Adrenal gland (tissue), 9 donors: ENCODE measurements at regions not wholly inside any gene's neighbourhood (a gene's known extent, or its start where the extent isn't known, plus 50 kb on each side); places are given as distances from the start of the nearest gene placed in this dataset.
A peak's percentile ranks its signal among the peaks of the same experiment; 100 is the strongest.
"Not testable (repeated sequence)": the region's sequence is repeated elsewhere in the genome, so short reads cannot be mapped to it uniquely, and the experiment has no call there.

Experiments used
- DNase-seq, 7 donors: peaks; one replicate each; pipeline ENCODE4 v3.0.0-alpha.2; 2019 to 2020
- H3K27ac ChIP-seq, 5 donors: fragments of 200-600 bp; sonication (generic) in 4 of 5; 1 replicate in 3 of 5; 2 replicates in 2 of 5; pipeline versions ENCODE4 v1.5.1 to v1.8.0; 2016 to 2020; ENCODE audit warnings: mild to moderate bottlenecking in 1 of 5
- H3K27me3 ChIP-seq: fragments of 200-600 bp; 2 replicates; pipeline ENCODE4 v1.8.0; 2021
- H3K36me3 ChIP-seq, 2 donors: fragments of 200-600 bp; replicated peaks in 1 of 2; 1 replicate in 1 of 2; 2 replicates in 1 of 2; pipeline versions ENCODE4 v1.5.1 to v1.8.0; 2018 to 2022
- H3K4me1 ChIP-seq, 2 donors: fragments of 200-600 bp; replicated peaks in 1 of 2; 1 replicate in 1 of 2; 2 replicates in 1 of 2; pipeline versions ENCODE4 v1.5.1 to v1.8.0; 2018 to 2021
- H3K4me3 ChIP-seq, 4 donors: fragments of 200-600 bp; sonication (generic) in 3 of 4; one replicate each; pipeline ENCODE4 v1.5.1; 2016 to 2018
- H3K9me3 ChIP-seq, 3 donors: fragments of 200-600 bp; sonication (generic) in 1 of 3; replicated peaks in 1 of 3; 1 replicate in 2 of 3; 2 replicates in 1 of 3; pipeline versions ENCODE4 v1.5.1 to v1.8.0; 2016 to 2021
- POLR2A ChIP-seq, 2 donors: fragments of 450-650 bp; IDR thresholded peaks; one replicate each; pipeline ENCODE4 v1.6.1; 2017; ENCODE audit warnings: antibody characterized with exemption in 2 of 2, mild to moderate bottlenecking in 2 of 2, moderate library complexity in 1 of 2
- WGBS, 4 donors: extraction: QIAGEN DNeasy Blood & Tissue Kit in 2 of 4; methylation state at CpG; one replicate each; pipeline versions ENCODE4 v1.1.5 to v1.1.7; 2013 to 2017; 5-methylcytosine and 5-hydroxymethylcytosine counted together
- intact Hi-C, 2 donors: fragments of 100-400 bp; cut with DNase I; formaldehyde crosslinking; loops; one replicate each; pipeline versions ENCODE4 v1.14.1 to v1.15.0; 2022 to 2023
- TF ChIP-seq, protein P1 (sequence below), 6 experiments: fragments of 450-650 bp in 4 of 6; fragments of 200-600 bp in 2 of 6; sonication (generic) in 1 of 6; IDR thresholded peaks; 1 replicate in 5 of 6; 2 replicates in 1 of 6; pipeline versions ENCODE4 v1.5.1 to v1.8.0; 2016 to 2021; ENCODE audit warnings: antibody characterized with exemption in 6 of 6, mild to moderate bottlenecking in 2 of 6, moderate library complexity in 1 of 6
- donor health status: healthy with polysubstance abuse.
- donor health status: Bipolar disorder and iron deficiency.
- donor health status: DM: yes; HTN: yes; CAD: no.
- donor health status: DM: no; HTN: no; CAD: no.
- donor health status: DM: no; HTN: no; CAD: no.

DNA sequence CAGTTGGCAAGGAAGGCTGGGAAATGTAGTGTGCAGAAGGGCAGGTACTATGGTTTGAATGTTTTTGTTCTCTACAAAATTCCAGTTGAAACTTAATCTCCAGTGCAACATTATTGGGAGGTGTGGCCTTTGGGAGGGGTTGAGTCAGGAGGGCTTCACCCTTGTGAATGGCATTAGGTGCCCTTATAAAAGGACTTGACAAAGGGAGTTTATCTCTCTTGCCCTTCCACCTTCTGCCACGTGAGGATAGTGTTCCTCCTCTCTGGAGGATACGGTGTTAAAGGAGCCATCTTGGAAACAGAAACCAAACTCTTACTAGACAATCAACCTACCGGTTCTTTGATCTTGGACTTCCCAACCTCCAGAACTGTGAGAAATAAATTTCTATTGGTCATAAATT lies 82.2 kb upstream of the LRFN2 start:
- no peak for DNase-seq
- WGBS, 4 donors = 57 to 77% (median 72%) methylated on average over 3 of the region's 3 CpGs
- Histone ChIP-seq H3K4me1 (no peaks in the 10 kb centered on the region), H3K27me3 (no peaks in the 10 kb centered on the region), H3K36me3 (no peaks in the 10 kb centered on the region), H3K9me3 (no peaks in the 10 kb centered on the region), H3K4me3 (no peak overlapping the region), H3K27ac (no peak overlapping the region)
- TF ChIP-seq, protein P1, sequence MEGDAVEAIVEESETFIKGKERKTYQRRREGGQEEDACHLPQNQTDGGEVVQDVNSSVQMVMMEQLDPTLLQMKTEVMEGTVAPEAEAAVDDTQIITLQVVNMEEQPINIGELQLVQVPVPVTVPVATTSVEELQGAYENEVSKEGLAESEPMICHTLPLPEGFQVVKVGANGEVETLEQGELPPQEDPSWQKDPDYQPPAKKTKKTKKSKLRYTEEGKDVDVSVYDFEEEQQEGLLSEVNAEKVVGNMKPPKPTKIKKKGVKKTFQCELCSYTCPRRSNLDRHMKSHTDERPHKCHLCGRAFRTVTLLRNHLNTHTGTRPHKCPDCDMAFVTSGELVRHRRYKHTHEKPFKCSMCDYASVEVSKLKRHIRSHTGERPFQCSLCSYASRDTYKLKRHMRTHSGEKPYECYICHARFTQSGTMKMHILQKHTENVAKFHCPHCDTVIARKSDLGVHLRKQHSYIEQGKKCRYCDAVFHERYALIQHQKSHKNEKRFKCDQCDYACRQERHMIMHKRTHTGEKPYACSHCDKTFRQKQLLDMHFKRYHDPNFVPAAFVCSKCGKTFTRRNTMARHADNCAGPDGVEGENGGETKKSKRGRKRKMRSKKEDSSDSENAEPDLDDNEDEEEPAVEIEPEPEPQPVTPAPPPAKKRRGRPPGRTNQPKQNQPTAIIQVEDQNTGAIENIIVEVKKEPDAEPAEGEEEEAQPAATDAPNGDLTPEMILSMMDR (IDR thresholded peaks at IDR 0.05) = no peak
- no peak for TF ChIP-seq POLR2A (IDR thresholded peaks at IDR 0.05)
- intact Hi-C loops = no loop called here

DNA sequence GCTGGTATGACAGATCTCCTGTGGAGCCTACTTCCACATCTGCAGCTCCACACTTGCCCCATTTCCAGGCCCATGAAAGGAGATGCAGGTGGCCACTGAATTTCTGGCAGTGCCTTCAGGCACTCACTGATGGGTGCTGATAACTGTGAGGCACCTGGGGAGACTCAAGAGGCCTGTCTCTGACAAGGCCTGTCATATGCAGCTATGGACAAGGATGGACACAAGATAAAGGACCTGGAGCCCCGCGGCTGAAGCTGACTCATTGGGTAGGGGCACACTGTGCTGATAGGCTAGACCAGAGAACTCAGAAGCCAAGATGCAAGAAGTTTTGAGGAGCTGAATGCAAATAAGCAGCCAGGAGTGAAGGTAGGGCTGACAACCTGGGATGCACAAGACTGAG lies 81.0 kb upstream of the LRFN2 start:
- Histone ChIP-seq H3K27me3 (no peaks in the 10 kb centered on the region), H3K9me3 (no peaks in the 10 kb centered on the region), H3K27ac (no peak overlapping the region), H3K4me1 (no peaks in the 10 kb centered on the region), H3K4me3 (no peak overlapping the region), H3K36me3 (no peaks in the 10 kb centered on the region)
- intact Hi-C loops = no loop called here
- TF ChIP-seq POLR2A (IDR thresholded peaks at IDR 0.05) = no peak
- TF ChIP-seq, protein P1 (IDR thresholded peaks at IDR 0.05) = no peak
- DNase-seq = peak in 1 of 7 donors; percentile 54
- 82 to 97% (median 89%) methylated on average over 2 of the region's 2 CpGs for WGBS, 4 donors

DNA sequence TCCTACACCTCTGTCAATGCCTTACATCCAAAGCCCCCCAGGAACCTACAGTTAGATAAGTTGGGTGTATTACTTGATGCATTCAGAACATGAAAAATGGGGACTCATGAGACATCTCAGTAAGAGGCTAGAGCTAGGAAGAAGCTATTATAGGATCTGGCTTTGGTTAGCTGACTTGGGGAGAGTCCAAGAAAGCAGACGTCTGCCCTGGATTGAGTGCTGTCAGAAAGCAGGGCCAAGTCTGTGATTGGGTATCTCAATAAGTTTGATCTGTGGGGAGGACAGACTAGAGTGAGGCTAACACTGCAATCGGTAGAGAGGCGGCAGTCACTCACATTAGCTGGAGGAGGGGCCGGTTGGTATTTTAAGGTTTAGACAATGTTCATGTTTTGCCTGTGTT lies 79.4 kb upstream of the LRFN2 start:
- H3K36me3 ChIP-seq = no peaks in the 10 kb centered on the region
- H3K27me3 ChIP-seq = no peaks in the 10 kb centered on the region
- no peak overlapping the region for H3K4me3 ChIP-seq
- intact Hi-C loops = no loop called here
- no peak for TF ChIP-seq POLR2A (IDR thresholded peaks at IDR 0.05)
- H3K4me1 ChIP-seq = no peaks in the 10 kb centered on the region
- WGBS, 4 donors = 74 to 84% (median 82%) methylated on average over 4 of the region's 4 CpGs
- no peak for DNase-seq
- H3K9me3 ChIP-seq = no peaks in the 10 kb centered on the region
- H3K27ac ChIP-seq = no peak overlapping the region

DNA sequence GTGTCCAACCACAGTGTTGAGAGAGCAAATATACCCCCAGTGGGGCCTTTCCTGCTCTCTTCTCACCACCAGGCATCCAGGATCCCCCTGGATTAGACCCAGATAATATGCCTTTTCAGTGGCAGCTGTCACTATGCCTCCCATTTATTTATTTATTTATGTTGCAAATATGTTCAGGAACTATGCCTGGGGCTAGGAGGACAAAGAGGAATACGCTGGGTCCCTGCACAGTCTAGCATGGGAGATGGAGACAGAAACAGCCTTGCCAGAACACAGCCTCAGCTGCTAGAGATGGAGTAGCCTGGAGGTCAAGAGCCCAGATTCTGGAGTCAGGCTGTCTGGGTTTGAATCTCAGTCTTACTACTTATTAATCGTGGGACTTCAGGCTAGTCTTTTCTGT lies 74.6 kb upstream of the LRFN2 start:
- TF ChIP-seq POLR2A (IDR thresholded peaks at IDR 0.05) = no peak
- TF ChIP-seq, protein P1 (IDR thresholded peaks at IDR 0.05) = no peak
- intact Hi-C loops = no loop called here
- Histone ChIP-seq H3K27me3 (no peaks in the 10 kb centered on the region), H3K27ac (no peak overlapping the region), H3K4me1 (no peaks in the 10 kb centered on the region), H3K9me3 (no peaks in the 10 kb centered on the region), H3K36me3 (no peaks in the 10 kb centered on the region), H3K4me3 (no peak overlapping the region)
- no peak for DNase-seq
- 76 to 92% (median 86%) methylated on average over 1 to 2 of the region's 2 CpGs for WGBS, 4 donors

DNA sequence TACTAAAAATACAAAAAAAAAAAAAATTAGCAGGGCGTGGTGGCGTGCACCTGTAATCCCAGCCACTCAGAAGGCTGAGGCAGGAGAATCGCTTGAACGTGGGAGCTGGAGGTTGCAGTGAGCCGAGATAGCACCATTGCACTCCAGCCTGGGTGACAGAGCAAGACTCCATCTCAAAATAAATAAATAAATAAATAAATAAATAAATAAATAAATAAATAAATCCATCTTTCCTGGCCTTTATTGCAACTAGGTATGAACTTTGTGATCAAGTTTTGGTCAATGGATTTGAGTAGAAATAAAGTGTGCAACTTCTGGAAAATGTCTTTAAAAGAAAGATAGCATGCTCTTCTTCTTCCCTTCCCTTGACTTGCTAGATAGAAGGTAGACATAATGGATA lies 69.6 kb upstream of the LRFN2 start:
- intact Hi-C loops, DNase-seq, H3K36me3 ChIP-seq, H3K9me3 ChIP-seq, H3K27ac ChIP-seq, H3K27me3 ChIP-seq, H3K4me3 ChIP-seq, H3K4me1 ChIP-seq: not testable (repeated sequence)
- whole genome bisulfite sequencing, 4 donors = 85 to 100% (median 94%) methylated on average over 5 of the region's 5 CpGs
